Endodermal cell (in vitro differentiated cells): ENCODE measurements at regions not wholly inside any gene's neighbourhood (a gene's known extent, or its start where the extent isn't known, plus 50 kb on each side); places are given as distances from the start of the nearest gene placed in this dataset.

Experiments used
- DNase-seq: peaks from one replicate; pipeline ENCODE4 v3.0.0-alpha.2; 2017
- H3K27ac ChIP-seq: 2 replicates; pipeline ENCODE4 v1.5.1; 2013; ENCODE audit warnings: mild to moderate bottlenecking, low read depth, low read length, moderate library complexity
- H3K27me3 ChIP-seq: 2 replicates; pipeline ENCODE4 v1.6.1; 2013; ENCODE audit warnings: mild to moderate bottlenecking, low read length, moderate library complexity; ENCODE audit not compliant: insufficient read depth, control insufficient read depth, poor library complexity, severe bottlenecking
- H3K36me3 ChIP-seq: 2 replicates; pipeline ENCODE4 v1.7.0; 2013; ENCODE audit warnings: mild to moderate bottlenecking, low read length, moderate library complexity; ENCODE audit not compliant: control insufficient read depth, insufficient read depth
- H3K4me1 ChIP-seq: one replicate; pipeline ENCODE4 v1.7.0; 2013; ENCODE audit warnings: low read length; ENCODE audit not compliant: control insufficient read depth, insufficient read depth
- H3K4me3 ChIP-seq: 2 replicates; pipeline ENCODE4 v1.5.1; 2013; ENCODE audit warnings: mild to moderate bottlenecking, low read length, moderate library complexity
- H3K9ac ChIP-seq: 2 replicates; pipeline ENCODE4 v1.6.1; 2013; ENCODE audit warnings: mild to moderate bottlenecking, low read length, moderate library complexity; ENCODE audit not compliant: poor library complexity, severe bottlenecking; ENCODE audit errors: extremely low read depth
- H3K9me3 ChIP-seq: 2 replicates; pipeline ENCODE4 v1.6.1; 2013; ENCODE audit warnings: mild to moderate bottlenecking, low read length, moderate library complexity; ENCODE audit not compliant: control insufficient read depth
- H3K27ac Mint-ChIP-seq: 2 replicates; pipeline ENCODE4 v1.8.0; 2020; ENCODE audit warnings: mixed read lengths
- H3K27me3 Mint-ChIP-seq: 2 replicates; pipeline ENCODE4 v1.8.0; 2021; ENCODE audit warnings: mild to moderate bottlenecking, mixed read lengths; ENCODE audit not compliant: insufficient read depth
- H3K36me3 Mint-ChIP-seq: 2 replicates; pipeline ENCODE4 v1.8.0; 2020; ENCODE audit warnings: low read depth, mixed read lengths
- H3K4me1 Mint-ChIP-seq: 2 replicates; pipeline ENCODE4 v1.8.0; 2020; ENCODE audit warnings: mixed read lengths
- H3K4me3 Mint-ChIP-seq: 2 replicates; pipeline ENCODE4 v1.8.0; 2020; ENCODE audit warnings: mild to moderate bottlenecking, moderate library complexity, mixed read lengths
- H3K9me3 Mint-ChIP-seq: 2 replicates; pipeline ENCODE4 v1.8.0; 2020; ENCODE audit warnings: mild to moderate bottlenecking, mixed read lengths
- WGBS, 2 experiments: methylation state at CpG; one replicate each; pipeline versions ENCODE4 v1.1.5 to v1.1.7; 2013; ENCODE audit warnings: missing lambda C conversion rate in 2 of 2, mixed read lengths in 1 of 2; ENCODE audit not compliant: insufficient coverage in 1 of 2, insufficient read length in 1 of 2; 5-methylcytosine and 5-hydroxymethylcytosine counted together
- TF ChIP-seq, protein P1 (sequence below): fragments of 200-600 bp; sonication (generic); conservative IDR thresholded peaks from 2 replicates; pipeline ENCODE4 v1.5.0; 2021; ENCODE audit warnings: antibody characterized with exemption, mild to moderate bottlenecking

DNA sequence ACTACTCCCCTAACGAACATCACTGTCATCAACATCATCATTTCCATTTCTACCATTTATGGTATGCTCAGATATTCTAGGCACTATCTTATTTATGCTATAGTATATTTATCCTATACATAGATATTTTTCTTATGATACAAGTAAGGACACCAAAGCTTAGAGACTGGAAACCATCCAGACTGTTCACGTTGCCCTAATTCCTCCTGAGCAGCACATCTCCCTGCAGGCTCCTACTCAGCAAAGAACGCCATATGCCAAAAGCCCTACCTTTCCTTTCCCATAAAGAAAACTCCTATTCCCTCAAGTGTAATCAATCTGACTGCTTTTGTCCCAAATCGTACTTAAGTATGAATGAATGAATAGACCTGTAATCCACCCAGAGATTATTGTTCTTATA is 247.0 kb downstream of the PRELID2 start:
- Mint-ChIP-seq H3K27me3 (no peaks in the 10 kb centered on the region), H3K4me3 (no peak overlapping the region), H3K9me3 (peaks cover 9% of the 10 kb centered on the region), H3K27ac (no peak overlapping the region), H3K36me3 (no peaks in the 10 kb centered on the region), H3K4me1 (no peaks in the 10 kb centered on the region)
- H3K9me3 ChIP-seq = peaks cover 11% of the 10 kb centered on the region
- H3K9ac ChIP-seq = no peak overlapping the region
- no peak overlapping the region for H3K27ac ChIP-seq
- H3K36me3 ChIP-seq = no peaks in the 10 kb centered on the region
- no peaks in the 10 kb centered on the region for H3K4me1 ChIP-seq
- H3K4me3 ChIP-seq = no peak overlapping the region
- TF ChIP-seq, protein P1, sequence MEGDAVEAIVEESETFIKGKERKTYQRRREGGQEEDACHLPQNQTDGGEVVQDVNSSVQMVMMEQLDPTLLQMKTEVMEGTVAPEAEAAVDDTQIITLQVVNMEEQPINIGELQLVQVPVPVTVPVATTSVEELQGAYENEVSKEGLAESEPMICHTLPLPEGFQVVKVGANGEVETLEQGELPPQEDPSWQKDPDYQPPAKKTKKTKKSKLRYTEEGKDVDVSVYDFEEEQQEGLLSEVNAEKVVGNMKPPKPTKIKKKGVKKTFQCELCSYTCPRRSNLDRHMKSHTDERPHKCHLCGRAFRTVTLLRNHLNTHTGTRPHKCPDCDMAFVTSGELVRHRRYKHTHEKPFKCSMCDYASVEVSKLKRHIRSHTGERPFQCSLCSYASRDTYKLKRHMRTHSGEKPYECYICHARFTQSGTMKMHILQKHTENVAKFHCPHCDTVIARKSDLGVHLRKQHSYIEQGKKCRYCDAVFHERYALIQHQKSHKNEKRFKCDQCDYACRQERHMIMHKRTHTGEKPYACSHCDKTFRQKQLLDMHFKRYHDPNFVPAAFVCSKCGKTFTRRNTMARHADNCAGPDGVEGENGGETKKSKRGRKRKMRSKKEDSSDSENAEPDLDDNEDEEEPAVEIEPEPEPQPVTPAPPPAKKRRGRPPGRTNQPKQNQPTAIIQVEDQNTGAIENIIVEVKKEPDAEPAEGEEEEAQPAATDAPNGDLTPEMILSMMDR = no peak
- WGBS, 2 experiments = 90 to 100% methylated on average over 2 to 3 of the region's 4 CpGs
- no peak for DNase-seq
- H3K27me3 ChIP-seq = no peaks in the 10 kb centered on the region

DNA sequence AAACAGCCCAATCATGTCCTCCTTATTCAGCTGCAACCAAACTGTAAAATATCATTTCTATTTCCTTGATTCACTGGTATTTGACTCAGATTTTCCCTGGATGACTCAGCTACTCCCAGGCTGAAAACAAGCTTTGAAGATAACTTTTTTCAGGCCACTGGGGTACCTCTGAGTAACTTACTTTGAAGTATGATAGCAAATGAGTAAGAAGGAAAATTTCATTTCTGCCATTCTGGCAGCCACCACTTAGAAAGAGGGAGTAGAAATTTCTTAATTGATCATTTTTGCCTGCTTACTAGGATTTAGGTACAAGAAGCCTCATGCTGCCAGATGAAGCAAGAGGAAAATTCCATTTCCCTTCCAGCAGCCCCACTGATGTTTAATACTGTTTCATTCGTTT is 247.4 kb downstream of the PRELID2 start:
- no peaks in the 10 kb centered on the region for H3K36me3 Mint-ChIP-seq
- no peaks in the 10 kb centered on the region for H3K27me3 Mint-ChIP-seq
- H3K9me3 Mint-ChIP-seq = peaks cover 9% of the 10 kb centered on the region
- Histone ChIP-seq H3K4me3 (no peak overlapping the region), H3K9ac (no peak overlapping the region), H3K4me1 (no peaks in the 10 kb centered on the region), H3K27ac (no peak overlapping the region), H3K9me3 (peaks cover 14% of the 10 kb centered on the region), H3K27me3 (no peaks in the 10 kb centered on the region), H3K36me3 (no peaks in the 10 kb centered on the region)
- H3K4me3 Mint-ChIP-seq = no peak overlapping the region
- H3K27ac Mint-ChIP-seq = no peak overlapping the region
- no peak for DNase-seq
- TF ChIP-seq, protein P1 = no peak
- no peaks in the 10 kb centered on the region for H3K4me1 Mint-ChIP-seq
- WGBS, 2 experiments = 90% methylated on average over 1 of the region's 1 CpG; no CpG with 5 or more reads in 1 of the 2 experiments

DNA sequence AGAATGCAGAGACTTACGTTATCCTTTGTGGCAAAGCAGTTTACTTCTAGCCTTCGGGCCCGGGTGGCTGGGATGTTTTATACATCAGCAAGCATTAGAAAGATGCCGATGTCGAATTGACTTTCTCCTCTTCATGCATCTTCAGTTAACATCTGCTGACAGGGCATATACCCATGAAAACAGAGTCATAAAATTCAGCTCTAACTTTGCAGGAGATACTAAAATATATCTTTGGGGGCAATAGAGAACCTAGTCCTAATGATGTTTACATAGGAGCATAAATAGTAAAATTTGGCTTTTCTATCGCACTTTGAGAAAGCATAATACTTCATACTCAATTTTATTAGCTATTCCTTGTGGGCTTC is 247.9 kb downstream of the PRELID2 start:
- Histone ChIP-seq H3K36me3 (no peaks in the 10 kb centered on the region), H3K9ac (no peak overlapping the region), H3K27ac (no peak overlapping the region), H3K27me3 (no peaks in the 10 kb centered on the region), H3K4me3 (no peak overlapping the region), H3K4me1 (no peaks in the 10 kb centered on the region), H3K9me3 (peaks cover 18% of the 10 kb centered on the region)
- Mint-ChIP-seq H3K4me1 (no peaks in the 10 kb centered on the region), H3K27ac (no peak overlapping the region), H3K36me3 (no peaks in the 10 kb centered on the region), H3K4me3 (no peak overlapping the region), H3K9me3 (peaks cover 9% of the 10 kb centered on the region), H3K27me3 (no peaks in the 10 kb centered on the region)
- no peak for DNase-seq
- WGBS, 2 experiments = 93 to 100% methylated on average over 6 of the region's 6 CpGs
- TF ChIP-seq, protein P1 = no peak
